DND-41 (cell line): ENCODE measurements at regions not wholly inside any gene's neighbourhood (a gene's known extent, or its start where the extent isn't known, plus 50 kb on each side); places are given as distances from the start of the nearest gene placed in this dataset.

Source experiments
- CTCF ChIP-seq: IDR thresholded peaks from 2 replicates; pipeline ENCODE4 v1.5.1; 2012; ENCODE audit warnings: borderline replicate concordance, low read length, moderate library complexity, mild to moderate bottlenecking; ENCODE audit not compliant: poor library complexity, severe bottlenecking; ENCODE audit errors: extremely low read depth
- EZH2 ChIP-seq: IDR thresholded peaks from 3 replicates; pipeline ENCODE4 v1.6.1; 2012; ENCODE audit warnings: borderline replicate concordance, low read depth, mild to moderate bottlenecking, moderate library complexity, low read length, inconsistent platforms; ENCODE audit not compliant: severe bottlenecking

GRCh38 chr20:18983796-18984195, 170.2 kb downstream of the SCP2D1 start:
- TF ChIP-seq CTCF: no peak
- no peak for TF ChIP-seq EZH2
